Activated T-cell treated with anti-CD3 and anti-CD28 coated beads, Interleukin-2, amount 50 U/mL, for 48 hours (primary cell): ENCODE measurements at regions not wholly inside any gene's neighbourhood (a gene's known extent, or its start where the extent isn't known, plus 50 kb on each side); places are given as distances from the start of the nearest gene placed in this dataset.

ENCODE experiments used
- DNase-seq, 2 experiments: peaks; one replicate each; pipeline ENCODE4 v3.0.0-alpha.2; 2020

GRCh38 chr12:90899456-90900182, 55.4 kb downstream of the CCER1 start:
- DNase-seq, result no peak

GRCh38 chr12:90897986-90898385, 57.0 kb downstream of the CCER1 start:
- no peak for DNase-seq

- no peak for DNase-seq
Measured at GRCh38 chr12:90897316-90897715, 57.7 kb downstream of the CCER1 start.

GRCh38 chr12:90896821-90897220, 58.2 kb downstream of the CCER1 start:
- DNase-seq, result no peak

GRCh38 chr12:90896164-90896563, 58.8 kb downstream of the CCER1 start:
- no peak for DNase-seq

GRCh38 chr12:90888316-90888715, 66.7 kb downstream of the CCER1 start:
- no peak for DNase-seq

GRCh38 chr12:90883456-90883855, 71.5 kb downstream of the CCER1 start:
- DNase-seq, result no peak

- no peak for DNase-seq
Measured at GRCh38 chr12:90871726-90872096, 83.3 kb downstream of the CCER1 start.

- no peak for DNase-seq
Measured at GRCh38 chr12:90870971-90871725, 83.8 kb downstream of the CCER1 start.

GRCh38 chr12:90868626-90869025, 86.3 kb downstream of the CCER1 start:
- DNase-seq, result no peak

- no peak for DNase-seq
Measured at GRCh38 chr12:90859591-90859990, 95.4 kb downstream of the CCER1 start.

GRCh38 chr12:90858252-90858651, 96.7 kb downstream of the CCER1 start:
- DNase-seq, result no peak

- no peak for DNase-seq
Measured at GRCh38 chr12:90855534-90855933, 99.4 kb downstream of the CCER1 start.

GRCh38 chr12:90854136-90854689, 100.8 kb downstream of the CCER1 start:
- no peak for DNase-seq

- DNase-seq, result no peak
Measured at GRCh38 chr12:90851800-90852718, 102.9 kb downstream of the CCER1 start.

GRCh38 chr12:90842477-90842876, 112.5 kb downstream of the CCER1 start:
- DNase-seq, result no peak

- no peak for DNase-seq
Measured at GRCh38 chr12:90841336-90841735, 113.6 kb downstream of the CCER1 start.

- no peak for DNase-seq
Measured at GRCh38 chr12:90839346-90839745, 115.6 kb downstream of the CCER1 start.

- no peak for DNase-seq
Measured at GRCh38 chr12:90836689-90837088, 118.3 kb downstream of the CCER1 start.

- DNase-seq, result no peak
Measured at GRCh38 chr12:90833228-90833627, 121.7 kb downstream of the CCER1 start.

GRCh38 chr12:90832427-90832826, 122.5 kb downstream of the CCER1 start:
- DNase-seq, result no peak

GRCh38 chr12:90831712-90832111, 123.3 kb downstream of the CCER1 start:
- DNase-seq, result no peak

GRCh38 chr12:90829044-90829443, 125.9 kb downstream of the CCER1 start:
- no peak for DNase-seq
